Choroid plexus epithelial cell (primary cell): ENCODE measurements at regions not wholly inside any gene's neighbourhood (a gene's known extent, or its start where the extent isn't known, plus 50 kb on each side); places are given as distances from the start of the nearest gene placed in this dataset.
A peak's percentile ranks its signal among the peaks of the same experiment; 100 is the strongest.

Experiments used
- DNase-seq: peaks from one replicate; pipeline ENCODE4 v3.0.0-alpha.2; 2010; ENCODE audit warnings: low read depth
- H3K4me3 ChIP-seq: 2 replicates; pipeline ENCODE4 v1.5.1; 2011; ENCODE audit warnings: low read depth, mild to moderate bottlenecking, control low read depth, low read length, moderate library complexity
- TF ChIP-seq, protein P1 (sequence below): conservative IDR thresholded peaks from 2 replicates; pipeline ENCODE4 v1.5.1; 2011; ENCODE audit warnings: low read depth, mild to moderate bottlenecking, control low read depth, inconsistent platforms, low read length, moderate library complexity

DNA sequence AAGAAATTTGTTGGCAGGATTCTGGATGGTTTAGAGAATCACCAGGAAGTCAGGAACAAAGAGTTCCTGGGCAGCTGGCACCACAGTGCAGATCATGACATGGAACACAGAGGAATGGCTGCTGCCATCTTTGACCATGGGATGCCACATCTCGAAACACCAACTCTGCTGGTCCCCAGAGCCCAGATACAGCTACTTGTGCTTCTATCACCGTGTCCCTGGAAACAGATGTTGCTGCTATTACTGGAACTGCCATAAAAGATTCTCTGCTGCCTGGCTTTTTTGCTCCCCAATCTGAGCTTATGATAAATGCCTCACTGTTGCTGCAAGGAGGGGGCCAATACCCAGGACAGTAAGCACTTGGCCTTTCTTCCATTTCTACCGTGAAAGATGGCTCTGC lies 185.2 kb downstream of the CSNK2A3 start:
- no peak for DNase-seq
- H3K4me3 ChIP-seq = no peak overlapping the region
- TF ChIP-seq, protein P1, sequence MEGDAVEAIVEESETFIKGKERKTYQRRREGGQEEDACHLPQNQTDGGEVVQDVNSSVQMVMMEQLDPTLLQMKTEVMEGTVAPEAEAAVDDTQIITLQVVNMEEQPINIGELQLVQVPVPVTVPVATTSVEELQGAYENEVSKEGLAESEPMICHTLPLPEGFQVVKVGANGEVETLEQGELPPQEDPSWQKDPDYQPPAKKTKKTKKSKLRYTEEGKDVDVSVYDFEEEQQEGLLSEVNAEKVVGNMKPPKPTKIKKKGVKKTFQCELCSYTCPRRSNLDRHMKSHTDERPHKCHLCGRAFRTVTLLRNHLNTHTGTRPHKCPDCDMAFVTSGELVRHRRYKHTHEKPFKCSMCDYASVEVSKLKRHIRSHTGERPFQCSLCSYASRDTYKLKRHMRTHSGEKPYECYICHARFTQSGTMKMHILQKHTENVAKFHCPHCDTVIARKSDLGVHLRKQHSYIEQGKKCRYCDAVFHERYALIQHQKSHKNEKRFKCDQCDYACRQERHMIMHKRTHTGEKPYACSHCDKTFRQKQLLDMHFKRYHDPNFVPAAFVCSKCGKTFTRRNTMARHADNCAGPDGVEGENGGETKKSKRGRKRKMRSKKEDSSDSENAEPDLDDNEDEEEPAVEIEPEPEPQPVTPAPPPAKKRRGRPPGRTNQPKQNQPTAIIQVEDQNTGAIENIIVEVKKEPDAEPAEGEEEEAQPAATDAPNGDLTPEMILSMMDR = no peak

DNA sequence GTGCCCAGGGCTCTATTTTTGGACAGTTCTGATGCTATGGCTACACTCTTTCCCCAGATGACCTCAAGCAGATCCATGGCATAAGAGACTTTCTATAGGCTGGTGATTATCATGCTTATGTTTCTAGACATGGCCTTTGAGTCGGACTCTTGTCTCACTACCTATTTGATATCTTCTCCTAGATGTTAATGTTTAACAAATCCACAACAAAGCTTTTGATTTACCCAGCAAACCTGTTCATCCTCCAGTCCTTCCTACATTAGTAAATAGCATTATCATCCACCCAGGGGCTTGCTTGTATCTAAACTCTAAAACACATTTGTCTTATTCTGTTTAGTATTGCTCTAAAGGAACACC lies 188.7 kb downstream of the CSNK2A3 start:
- no peak for DNase-seq
- TF ChIP-seq, protein P1 = no peak
- H3K4me3 ChIP-seq = no peak overlapping the region

DNA sequence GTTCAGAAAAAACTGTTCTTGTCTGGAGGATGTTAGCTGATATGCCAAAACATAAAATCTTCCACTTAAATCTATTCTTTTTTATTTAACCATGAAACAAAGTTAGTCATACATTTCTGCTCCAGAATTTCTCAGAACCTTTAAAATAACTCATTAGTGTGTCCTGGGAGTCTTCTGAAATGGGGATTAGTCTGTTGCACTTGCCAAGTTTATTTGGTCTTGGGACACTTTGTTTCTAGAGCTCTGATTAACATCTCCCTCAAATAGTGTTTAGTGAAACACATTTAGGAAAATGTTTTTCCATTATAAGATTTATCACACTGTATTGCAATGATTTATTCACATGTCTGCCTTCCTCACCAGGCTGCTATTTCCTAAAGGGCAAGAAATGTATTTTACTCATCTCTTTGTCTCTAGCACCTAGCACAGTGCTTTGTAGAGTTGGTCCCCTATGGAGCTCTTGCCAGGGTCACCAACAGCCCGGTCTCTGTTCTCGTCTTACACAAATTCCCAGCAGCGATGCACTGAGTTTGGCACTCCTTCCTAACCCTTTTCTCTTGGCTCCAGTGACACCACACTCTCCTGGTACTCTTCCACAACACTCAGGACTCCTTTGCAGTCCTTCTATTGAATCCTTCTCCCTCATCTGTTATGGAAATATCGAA lies 189.2 kb downstream of the CSNK2A3 start:
- H3K4me3 ChIP-seq = no peak overlapping the region
- TF ChIP-seq, protein P1 = no peak
- no peak for DNase-seq

DNA sequence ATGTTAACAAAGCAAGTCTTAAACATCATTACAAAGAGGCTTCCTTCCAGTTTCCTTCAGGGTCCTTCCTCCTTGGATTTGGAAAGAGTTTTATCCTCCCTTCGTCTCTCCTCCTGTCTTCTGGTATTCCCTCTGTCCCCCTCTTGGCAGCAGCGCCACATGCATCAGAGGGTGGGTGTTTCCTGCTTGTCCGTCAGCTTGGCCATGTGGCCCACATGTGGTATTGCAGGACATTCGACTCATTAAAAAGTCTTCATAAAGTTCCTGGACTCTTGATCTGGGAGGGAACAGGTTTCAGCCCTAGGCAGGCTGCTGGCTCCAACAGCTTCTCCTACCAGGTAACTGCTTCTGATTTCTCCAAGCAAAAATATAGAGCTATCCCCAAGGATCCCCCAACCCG lies 189.8 kb downstream of the CSNK2A3 start:
- TF ChIP-seq, protein P1 = peak; percentile 15
- peak; percentile 10 for DNase-seq
- no peak overlapping the region for H3K4me3 ChIP-seq

DNA sequence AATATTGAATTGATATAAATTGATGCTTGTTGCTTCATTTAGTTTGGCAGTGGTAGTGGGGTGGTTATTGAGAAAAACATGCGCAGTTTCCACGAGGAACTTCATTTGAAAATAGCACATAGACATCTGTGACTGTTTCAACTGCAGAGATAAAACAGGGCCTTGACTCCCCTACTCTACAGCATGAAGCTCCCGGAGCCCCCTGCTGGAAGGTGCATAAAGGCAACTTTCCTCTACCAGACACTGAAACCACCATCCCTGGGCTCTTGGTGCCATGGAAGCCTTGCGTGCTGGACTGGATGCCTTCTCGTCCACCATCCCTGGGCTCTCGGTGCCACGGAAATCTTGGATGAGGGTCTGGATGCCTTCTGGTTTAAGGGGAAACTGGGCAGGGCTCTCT lies 195.9 kb downstream of the CSNK2A3 start:
- DNase-seq = peak; percentile 59
- H3K4me3 ChIP-seq = no peak overlapping the region
- TF ChIP-seq, protein P1 = peak; percentile 72

DNA sequence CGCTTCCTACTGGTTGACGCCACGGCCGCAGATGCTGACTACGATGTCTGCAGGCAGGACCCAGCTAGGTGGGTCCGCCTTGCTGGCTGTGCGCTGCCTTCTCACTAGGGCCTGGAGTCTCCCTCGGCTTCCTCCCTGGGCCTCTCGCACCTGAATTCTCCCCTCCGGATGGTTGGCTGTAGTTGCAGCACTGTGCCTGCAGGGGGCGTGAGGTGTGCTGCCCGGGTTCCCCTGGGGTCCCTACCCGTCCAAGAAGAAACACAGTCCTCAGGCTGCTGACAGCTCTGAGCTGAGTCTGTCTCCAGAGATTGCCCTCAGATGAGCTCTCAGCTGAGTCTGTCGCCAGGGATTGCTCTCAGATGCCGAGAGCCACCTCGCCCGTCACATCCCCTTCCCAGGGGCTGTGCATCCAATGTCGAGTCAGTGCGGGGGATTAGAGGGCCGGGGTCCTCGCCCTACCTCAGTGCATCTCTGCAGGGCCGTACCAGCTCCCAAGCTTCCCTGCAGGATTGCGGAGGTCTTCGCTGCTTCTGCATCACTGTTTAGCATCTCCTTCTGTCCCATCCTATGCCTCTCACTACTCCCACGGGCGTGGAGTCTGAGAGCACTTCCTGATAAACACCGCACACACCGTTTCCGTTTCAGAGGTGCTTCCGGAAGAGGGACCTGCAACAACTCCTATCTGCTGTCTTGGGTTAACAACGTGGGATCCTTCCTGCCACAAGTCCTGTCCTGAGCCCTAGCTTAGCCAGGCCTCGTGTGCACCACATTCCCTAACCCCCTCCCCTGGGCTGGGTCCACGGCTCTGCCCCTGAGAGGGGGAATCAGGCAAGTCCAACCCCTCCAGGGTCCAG lies 196.9 kb downstream of the CSNK2A3 start:
- DNase-seq = no peak
- TF ChIP-seq, protein P1 = peak; percentile 48
- no peak overlapping the region for H3K4me3 ChIP-seq
